B cell (primary cell): ENCODE measurements at regions not wholly inside any gene's neighbourhood (a gene's known extent, or its start where the extent isn't known, plus 50 kb on each side); places are given as distances from the start of the nearest gene placed in this dataset.

Experiments used
- ATAC-seq: fragments of 200-7000 bp; cut with Tn5 transposase; one replicate; pipeline ENCODE4 v1.10.0; 2021; ENCODE audit warnings: low read depth, mild to moderate bottlenecking, moderate number of reproducible peaks, moderate library complexity
- CTCF ChIA-PET: fragments of 350-600 bp; sonication (Branson Sonifier 250); formaldehyde crosslinking; loops from one replicate; lab custom pipeline; 2021; ENCODE audit warnings: antibody characterized with exemption, inconsistent platforms; lab: Charles Lee
- POLR2A ChIA-PET: fragments of 350-600 bp; sonication (Branson Sonifier 250); formaldehyde crosslinking; loops from one replicate; lab custom pipeline; 2021; ENCODE audit warnings: antibody characterized with exemption; lab: Charles Lee
- DNase-seq: peaks from one replicate; pipeline ENCODE4 v3.0.0; 2013
- H2AFZ ChIP-seq: 2 replicates; pipeline ENCODE4 v1.6.1; 2012; ENCODE audit warnings: mild to moderate bottlenecking, low read depth, low read length; ENCODE audit not compliant: insufficient read depth, poor library complexity, severe bottlenecking
- H3K27ac ChIP-seq, 2 donors: 1 replicate in 1 of 2; 2 replicates in 1 of 2; pipeline ENCODE4 v1.5.1; 2012 to 2013; ENCODE audit warnings: low read length in 2 of 2, mild to moderate bottlenecking in 2 of 2, moderate library complexity in 1 of 2
- H3K27me3 ChIP-seq, 4 experiments: fragments of 200-600 bp in 1 of 4; sonication (generic) in 1 of 4; replicated peaks in 1 of 4; 1 replicate in 2 of 4; 2 replicates in 2 of 4; pipeline versions ENCODE4 v1.6.1 to v1.7.0; 2013 to 2016; ENCODE audit warnings: low read length in 3 of 4, mild to moderate bottlenecking in 2 of 4, mixed read lengths in 1 of 4, moderate library complexity in 1 of 4; ENCODE audit not compliant: insufficient read depth in 4 of 4, control insufficient read depth in 3 of 4; ENCODE audit errors: control extremely low read depth in 1 of 4
- H3K36me3 ChIP-seq, 2 experiments: replicated peaks in 1 of 2; 1 replicate in 1 of 2; 2 replicates in 1 of 2; pipeline versions ENCODE4 v1.6.1 to v1.7.1; 2013; ENCODE audit warnings: low read length in 1 of 2; ENCODE audit not compliant: insufficient read depth in 2 of 2, control insufficient read depth in 1 of 2; ENCODE audit errors: control extremely low read depth in 1 of 2, extremely low read depth in 1 of 2
- H3K4me1 ChIP-seq, 2 donors: fragments of 200-600 bp in 1 of 2; sonication (generic) in 1 of 2; 1 replicate in 1 of 2; 2 replicates in 1 of 2; pipeline versions ENCODE4 v1.5.1 to v1.6.1; 2013 to 2017; ENCODE audit warnings: low read length in 2 of 2; ENCODE audit not compliant: control insufficient read depth in 2 of 2, insufficient read depth in 2 of 2
- H3K4me2 ChIP-seq: replicated peaks from 2 replicates; pipeline ENCODE3; 2012; ENCODE audit warnings: mild to moderate bottlenecking, low read depth, low read length; ENCODE audit not compliant: poor library complexity, severe bottlenecking
- H3K4me3 ChIP-seq, 5 experiments: fragments of 200-600 bp in 1 of 5; sonication (generic) in 1 of 5; 1 replicate in 3 of 5; 2 replicates in 2 of 5; pipeline versions ENCODE4 v1.5.1 to v1.7.0; 2011 to 2016; ENCODE audit warnings: low read length in 4 of 5, mild to moderate bottlenecking in 4 of 5, low read depth in 2 of 5, control low read depth in 1 of 5, moderate library complexity in 1 of 5; ENCODE audit not compliant: insufficient read depth in 1 of 5; ENCODE audit errors: control extremely low read depth in 1 of 5, extremely low read depth in 1 of 5
- H3K79me2 ChIP-seq: fragments of 200-600 bp; sonication (generic); one replicate; pipeline ENCODE4 v1.6.0; 2016; ENCODE audit warnings: low read length; ENCODE audit not compliant: control insufficient read depth, insufficient read depth
- H3K9ac ChIP-seq: fragments of 200-600 bp; sonication (generic); 2 replicates; pipeline ENCODE4 v1.6.1; 2017; ENCODE audit warnings: mild to moderate bottlenecking, low read length, moderate library complexity
- H3K9me3 ChIP-seq, 3 donors: one replicate each; pipeline versions ENCODE4 v1.6.1 to v1.7.1; 2013; ENCODE audit warnings: low read length in 2 of 3; ENCODE audit not compliant: control insufficient read depth in 2 of 3, insufficient read depth in 1 of 3; ENCODE audit errors: control extremely low read depth in 1 of 3
- H4K20me1 ChIP-seq: 2 replicates; pipeline ENCODE4 v1.6.0; 2012; ENCODE audit warnings: mild to moderate bottlenecking, low read length; ENCODE audit not compliant: insufficient read depth, control insufficient read depth, poor library complexity, severe bottlenecking
- H3K27ac Mint-ChIP-seq: one replicate; pipeline ENCODE4 v1.8.0; 2021; ENCODE audit warnings: mixed read lengths
- H3K27me3 Mint-ChIP-seq: one replicate; pipeline ENCODE4 v1.8.0; 2021; ENCODE audit warnings: mixed read lengths
- H3K4me1 Mint-ChIP-seq: one replicate; pipeline ENCODE4 v1.8.0; 2021; ENCODE audit warnings: mixed read lengths
- H3K4me3 Mint-ChIP-seq: one replicate; pipeline ENCODE4 v1.8.0; 2021; ENCODE audit warnings: mixed read lengths
- H3K9me3 Mint-ChIP-seq: one replicate; pipeline ENCODE4 v1.8.0; 2022; ENCODE audit warnings: mixed read lengths; ENCODE audit not compliant: insufficient read depth
- EZH2 ChIP-seq: IDR thresholded peaks from 2 replicates; pipeline ENCODE4 v1.6.1; 2012; ENCODE audit warnings: borderline replicate concordance, low read depth, mild to moderate bottlenecking, moderate library complexity, low read length; ENCODE audit not compliant: insufficient read depth, poor library complexity, severe bottlenecking
- WGBS: methylation state at CpG from one replicate; pipeline ENCODE4 v1.1.5; 2013; ENCODE audit warnings: missing lambda C conversion rate; ENCODE audit not compliant: insufficient coverage; 5-methylcytosine and 5-hydroxymethylcytosine counted together
- intact Hi-C: fragments of 100-400 bp; cut with micrococcal nuclease; formaldehyde crosslinking; loops from one replicate; pipeline ENCODE4 v1.10.0; 2022
- TF ChIP-seq, protein P1 (sequence below): fragments of 200-600 bp; IDR thresholded peaks from one replicate; pipeline ENCODE4 v1.8.0; 2022; ENCODE audit warnings: antibody characterized with exemption, mild to moderate bottlenecking

DNA sequence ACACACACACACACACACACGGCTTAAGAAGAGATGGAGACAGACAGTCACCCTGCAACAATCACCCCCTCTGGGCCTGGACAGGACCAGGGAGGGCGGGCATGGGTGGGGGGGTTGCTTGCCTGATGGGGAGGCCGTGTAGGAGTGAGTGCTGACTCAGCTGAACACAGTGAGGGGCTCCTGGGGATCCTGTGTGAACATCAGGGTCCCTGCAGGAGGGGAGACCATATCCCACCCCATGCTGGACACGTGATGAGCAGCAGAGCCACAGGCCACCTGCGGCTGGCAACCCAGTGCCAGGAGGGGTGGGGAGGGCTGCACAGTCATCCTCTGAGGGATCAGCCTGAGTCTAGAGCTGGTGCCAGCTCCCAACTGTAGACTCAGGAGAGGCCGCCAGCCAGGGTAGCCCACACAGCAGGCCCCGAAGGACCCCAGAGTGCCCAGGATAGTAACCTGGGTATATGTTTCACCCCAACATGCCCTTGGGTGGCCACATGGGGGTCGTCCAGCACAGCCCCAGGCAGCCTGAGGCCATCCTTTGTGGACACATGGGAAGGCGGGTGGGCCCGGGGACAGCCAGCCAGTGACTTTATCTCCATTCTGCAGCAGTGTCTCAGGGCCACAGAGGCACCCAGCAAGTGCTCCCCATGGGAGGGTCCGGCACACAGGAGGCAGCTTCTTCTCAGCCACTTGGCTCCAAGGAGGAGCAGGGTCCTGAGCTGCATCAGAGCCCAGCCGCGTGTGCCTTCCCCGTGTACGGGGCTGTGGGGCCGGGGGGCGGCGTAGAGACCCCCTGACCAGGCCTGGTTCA is 73.7 kb upstream of the SFSWAP start:
- Mint-ChIP-seq H3K4me3 (no peak overlapping the region), H3K4me1 (no peaks in the 10 kb centered on the region), H3K9me3 (no peaks in the 10 kb centered on the region), H3K27me3 (peaks cover 34% of the 10 kb centered on the region), H3K27ac (no peak overlapping the region)
- 78% methylated on average over 17 of the region's 18 CpGs for WGBS
- Histone ChIP-seq H4K20me1 (no peaks in the 10 kb centered on the region), H3K4me1 (no peaks in the 10 kb centered on the region), H3K27me3 (peaks cover 0 to 13% (median 3%) of the 10 kb centered on the region in 4 experiments), H3K9me3 (peaks cover 0 to 5% (median 0%) of the 10 kb centered on the region in 3 donors), H3K4me3 (no peak overlapping the region), H2AFZ (no peak overlapping the region), H3K9ac (no peak overlapping the region), H3K36me3 (no peaks in the 10 kb centered on the region), H3K79me2 (no peaks in the 10 kb centered on the region), H3K27ac (no peak overlapping the region), H3K4me2 (no peak overlapping the region)
- ChIA-PET CTCF (no interaction called here), POLR2A (no interaction called here)
- intact Hi-C loops = no loop called here
- ATAC-seq = no peak
- DNase-seq = no peak
- TF ChIP-seq EZH2 = no peak
- TF ChIP-seq, protein P1, sequence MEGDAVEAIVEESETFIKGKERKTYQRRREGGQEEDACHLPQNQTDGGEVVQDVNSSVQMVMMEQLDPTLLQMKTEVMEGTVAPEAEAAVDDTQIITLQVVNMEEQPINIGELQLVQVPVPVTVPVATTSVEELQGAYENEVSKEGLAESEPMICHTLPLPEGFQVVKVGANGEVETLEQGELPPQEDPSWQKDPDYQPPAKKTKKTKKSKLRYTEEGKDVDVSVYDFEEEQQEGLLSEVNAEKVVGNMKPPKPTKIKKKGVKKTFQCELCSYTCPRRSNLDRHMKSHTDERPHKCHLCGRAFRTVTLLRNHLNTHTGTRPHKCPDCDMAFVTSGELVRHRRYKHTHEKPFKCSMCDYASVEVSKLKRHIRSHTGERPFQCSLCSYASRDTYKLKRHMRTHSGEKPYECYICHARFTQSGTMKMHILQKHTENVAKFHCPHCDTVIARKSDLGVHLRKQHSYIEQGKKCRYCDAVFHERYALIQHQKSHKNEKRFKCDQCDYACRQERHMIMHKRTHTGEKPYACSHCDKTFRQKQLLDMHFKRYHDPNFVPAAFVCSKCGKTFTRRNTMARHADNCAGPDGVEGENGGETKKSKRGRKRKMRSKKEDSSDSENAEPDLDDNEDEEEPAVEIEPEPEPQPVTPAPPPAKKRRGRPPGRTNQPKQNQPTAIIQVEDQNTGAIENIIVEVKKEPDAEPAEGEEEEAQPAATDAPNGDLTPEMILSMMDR = no peak

DNA sequence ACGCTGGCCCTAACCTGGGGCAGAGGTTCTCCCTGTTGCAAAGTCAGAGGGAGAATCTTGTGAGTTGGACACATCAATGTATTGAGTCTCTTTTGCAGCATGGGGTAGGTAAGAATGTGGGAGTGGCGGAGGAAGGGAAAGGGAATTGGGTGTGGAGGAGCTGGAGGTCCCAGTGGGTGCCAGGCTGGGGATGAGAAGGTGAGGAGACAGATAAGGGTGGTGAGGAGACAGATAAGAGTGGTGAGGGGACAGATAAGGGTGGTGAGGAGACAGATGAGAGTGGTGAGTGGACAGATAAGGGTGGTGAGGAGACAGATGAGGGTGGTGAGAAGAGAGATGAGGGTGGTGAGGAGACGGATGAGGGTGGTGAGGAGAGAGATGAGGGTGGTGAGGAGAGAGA is 72.9 kb upstream of the SFSWAP start:
- TF ChIP-seq, protein P1 = no peak
- TF ChIP-seq EZH2 = no peak
- peaks cover 32% of the 10 kb centered on the region for H3K27me3 Mint-ChIP-seq
- no peaks in the 10 kb centered on the region for H3K9me3 Mint-ChIP-seq
- 88% methylated on average over 3 of the region's 3 CpGs for WGBS
- DNase-seq = no peak
- no peak overlapping the region for H3K9ac ChIP-seq
- H3K9me3 ChIP-seq = peaks cover 0 to 8% (median 0%) of the 10 kb centered on the region in 3 donors
- H3K27ac Mint-ChIP-seq = no peak overlapping the region
- H3K4me3 Mint-ChIP-seq = no peak overlapping the region
- no peak overlapping the region for H3K4me2 ChIP-seq
- no peaks in the 10 kb centered on the region for H4K20me1 ChIP-seq
- no peaks in the 10 kb centered on the region for H3K4me1 ChIP-seq
- POLR2A ChIA-PET = no interaction called here
- H2AFZ ChIP-seq = no peak overlapping the region
- no peak overlapping the region for H3K4me3 ChIP-seq
- intact Hi-C loops = no loop called here
- H3K27ac ChIP-seq = no peak overlapping the region
- no peaks in the 10 kb centered on the region for H3K79me2 ChIP-seq
- no peaks in the 10 kb centered on the region for H3K4me1 Mint-ChIP-seq
- H3K27me3 ChIP-seq = peaks cover 0 to 13% (median 3%) of the 10 kb centered on the region in 4 experiments
- no peaks in the 10 kb centered on the region for H3K36me3 ChIP-seq
- no peak for ATAC-seq
- CTCF ChIA-PET = no interaction called here
